ENCODE measurements at regions not wholly inside any gene's neighbourhood (a gene's known extent, or its start where the extent isn't known, plus 50 kb on each side); places are given as distances from the start of the nearest gene placed in this dataset.

- TF ChIP-seq, protein P1, sequence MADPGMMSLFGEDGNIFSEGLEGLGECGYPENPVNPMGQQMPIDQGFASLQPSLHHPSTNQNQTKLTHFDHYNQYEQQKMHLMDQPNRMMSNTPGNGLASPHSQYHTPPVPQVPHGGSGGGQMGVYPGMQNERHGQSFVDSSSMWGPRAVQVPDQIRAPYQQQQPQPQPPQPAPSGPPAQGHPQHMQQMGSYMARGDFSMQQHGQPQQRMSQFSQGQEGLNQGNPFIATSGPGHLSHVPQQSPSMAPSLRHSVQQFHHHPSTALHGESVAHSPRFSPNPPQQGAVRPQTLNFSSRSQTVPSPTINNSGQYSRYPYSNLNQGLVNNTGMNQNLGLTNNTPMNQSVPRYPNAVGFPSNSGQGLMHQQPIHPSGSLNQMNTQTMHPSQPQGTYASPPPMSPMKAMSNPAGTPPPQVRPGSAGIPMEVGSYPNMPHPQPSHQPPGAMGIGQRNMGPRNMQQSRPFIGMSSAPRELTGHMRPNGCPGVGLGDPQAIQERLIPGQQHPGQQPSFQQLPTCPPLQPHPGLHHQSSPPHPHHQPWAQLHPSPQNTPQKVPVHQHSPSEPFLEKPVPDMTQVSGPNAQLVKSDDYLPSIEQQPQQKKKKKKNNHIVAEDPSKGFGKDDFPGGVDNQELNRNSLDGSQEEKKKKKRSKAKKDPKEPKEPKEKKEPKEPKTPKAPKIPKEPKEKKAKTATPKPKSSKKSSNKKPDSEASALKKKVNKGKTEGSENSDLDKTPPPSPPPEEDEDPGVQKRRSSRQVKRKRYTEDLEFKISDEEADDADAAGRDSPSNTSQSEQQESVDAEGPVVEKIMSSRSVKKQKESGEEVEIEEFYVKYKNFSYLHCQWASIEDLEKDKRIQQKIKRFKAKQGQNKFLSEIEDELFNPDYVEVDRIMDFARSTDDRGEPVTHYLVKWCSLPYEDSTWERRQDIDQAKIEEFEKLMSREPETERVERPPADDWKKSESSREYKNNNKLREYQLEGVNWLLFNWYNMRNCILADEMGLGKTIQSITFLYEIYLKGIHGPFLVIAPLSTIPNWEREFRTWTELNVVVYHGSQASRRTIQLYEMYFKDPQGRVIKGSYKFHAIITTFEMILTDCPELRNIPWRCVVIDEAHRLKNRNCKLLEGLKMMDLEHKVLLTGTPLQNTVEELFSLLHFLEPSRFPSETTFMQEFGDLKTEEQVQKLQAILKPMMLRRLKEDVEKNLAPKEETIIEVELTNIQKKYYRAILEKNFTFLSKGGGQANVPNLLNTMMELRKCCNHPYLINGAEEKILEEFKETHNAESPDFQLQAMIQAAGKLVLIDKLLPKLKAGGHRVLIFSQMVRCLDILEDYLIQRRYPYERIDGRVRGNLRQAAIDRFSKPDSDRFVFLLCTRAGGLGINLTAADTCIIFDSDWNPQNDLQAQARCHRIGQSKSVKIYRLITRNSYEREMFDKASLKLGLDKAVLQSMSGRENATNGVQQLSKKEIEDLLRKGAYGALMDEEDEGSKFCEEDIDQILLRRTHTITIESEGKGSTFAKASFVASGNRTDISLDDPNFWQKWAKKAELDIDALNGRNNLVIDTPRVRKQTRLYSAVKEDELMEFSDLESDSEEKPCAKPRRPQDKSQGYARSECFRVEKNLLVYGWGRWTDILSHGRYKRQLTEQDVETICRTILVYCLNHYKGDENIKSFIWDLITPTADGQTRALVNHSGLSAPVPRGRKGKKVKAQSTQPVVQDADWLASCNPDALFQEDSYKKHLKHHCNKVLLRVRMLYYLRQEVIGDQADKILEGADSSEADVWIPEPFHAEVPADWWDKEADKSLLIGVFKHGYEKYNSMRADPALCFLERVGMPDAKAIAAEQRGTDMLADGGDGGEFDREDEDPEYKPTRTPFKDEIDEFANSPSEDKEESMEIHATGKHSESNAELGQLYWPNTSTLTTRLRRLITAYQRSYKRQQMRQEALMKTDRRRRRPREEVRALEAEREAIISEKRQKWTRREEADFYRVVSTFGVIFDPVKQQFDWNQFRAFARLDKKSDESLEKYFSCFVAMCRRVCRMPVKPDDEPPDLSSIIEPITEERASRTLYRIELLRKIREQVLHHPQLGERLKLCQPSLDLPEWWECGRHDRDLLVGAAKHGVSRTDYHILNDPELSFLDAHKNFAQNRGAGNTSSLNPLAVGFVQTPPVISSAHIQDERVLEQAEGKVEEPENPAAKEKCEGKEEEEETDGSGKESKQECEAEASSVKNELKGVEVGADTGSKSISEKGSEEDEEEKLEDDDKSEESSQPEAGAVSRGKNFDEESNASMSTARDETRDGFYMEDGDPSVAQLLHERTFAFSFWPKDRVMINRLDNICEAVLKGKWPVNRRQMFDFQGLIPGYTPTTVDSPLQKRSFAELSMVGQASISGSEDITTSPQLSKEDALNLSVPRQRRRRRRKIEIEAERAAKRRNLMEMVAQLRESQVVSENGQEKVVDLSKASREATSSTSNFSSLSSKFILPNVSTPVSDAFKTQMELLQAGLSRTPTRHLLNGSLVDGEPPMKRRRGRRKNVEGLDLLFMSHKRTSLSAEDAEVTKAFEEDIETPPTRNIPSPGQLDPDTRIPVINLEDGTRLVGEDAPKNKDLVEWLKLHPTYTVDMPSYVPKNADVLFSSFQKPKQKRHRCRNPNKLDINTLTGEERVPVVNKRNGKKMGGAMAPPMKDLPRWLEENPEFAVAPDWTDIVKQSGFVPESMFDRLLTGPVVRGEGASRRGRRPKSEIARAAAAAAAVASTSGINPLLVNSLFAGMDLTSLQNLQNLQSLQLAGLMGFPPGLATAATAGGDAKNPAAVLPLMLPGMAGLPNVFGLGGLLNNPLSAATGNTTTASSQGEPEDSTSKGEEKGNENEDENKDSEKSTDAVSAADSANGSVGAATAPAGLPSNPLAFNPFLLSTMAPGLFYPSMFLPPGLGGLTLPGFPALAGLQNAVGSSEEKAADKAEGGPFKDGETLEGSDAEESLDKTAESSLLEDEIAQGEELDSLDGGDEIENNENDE (IDR thresholded peaks at IDR 0.05; ENCODE audit: insufficient replicate concordance, low read length): no peak
- no peak for TF ChIP-seq GTF2F1 (IDR thresholded peaks at IDR 0.05; ENCODE audit: borderline replicate concordance, low read depth, low read length)
- TF ChIP-seq POLR2AphosphoS5 (IDR thresholded peaks at IDR 0.05; ENCODE audit: low read depth, low read length): no peak
- TF ChIP-seq CBX5 (IDR thresholded peaks at IDR 0.05; ENCODE audit: low read depth, low read length): no peak
- TF ChIP-seq TAF7 (optimal IDR thresholded peaks at IDR 0.05; ENCODE audit: borderline replicate concordance, low read depth, low read length): no peak
Measured at GRCh38 chr11:27777033-27777432, 76.8 kb upstream of the BDNF start (continued).
